ENCODE measurements at regions not wholly inside any gene's neighbourhood (a gene's known extent, or its start where the extent isn't known, plus 50 kb on each side); places are given as distances from the start of the nearest gene placed in this dataset.

DNA sequence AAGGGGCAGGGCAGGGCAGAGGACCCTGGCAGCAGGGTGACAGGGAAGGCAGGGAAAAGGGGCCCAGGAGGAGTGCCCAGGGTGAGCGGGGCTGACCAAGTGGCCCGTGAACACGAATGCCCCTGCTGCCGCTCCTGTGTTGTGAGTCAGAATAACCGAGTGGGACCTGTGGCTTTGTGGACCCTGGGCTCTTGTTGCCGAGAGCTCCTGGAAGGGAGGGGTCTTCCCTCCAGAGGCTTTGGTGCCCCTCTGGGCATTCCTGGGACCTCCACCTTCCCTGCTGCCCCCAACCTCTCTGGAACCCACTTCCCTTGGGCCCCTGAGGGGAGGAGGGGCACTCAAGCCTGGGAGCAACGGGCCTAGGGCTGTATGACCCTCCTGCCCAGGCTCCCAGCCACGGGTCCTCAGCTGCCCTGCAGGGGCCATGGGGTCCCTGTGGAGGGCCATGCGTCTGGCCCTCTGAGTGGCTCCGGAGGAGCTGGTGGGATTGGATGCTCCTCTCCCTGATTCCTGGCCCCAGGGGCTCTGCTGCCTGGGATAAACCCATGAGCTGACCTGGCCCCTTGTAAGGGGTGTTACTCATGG is 319.4 kb downstream of the TMEM121 start:
- TF ChIP-seq, protein P1, sequence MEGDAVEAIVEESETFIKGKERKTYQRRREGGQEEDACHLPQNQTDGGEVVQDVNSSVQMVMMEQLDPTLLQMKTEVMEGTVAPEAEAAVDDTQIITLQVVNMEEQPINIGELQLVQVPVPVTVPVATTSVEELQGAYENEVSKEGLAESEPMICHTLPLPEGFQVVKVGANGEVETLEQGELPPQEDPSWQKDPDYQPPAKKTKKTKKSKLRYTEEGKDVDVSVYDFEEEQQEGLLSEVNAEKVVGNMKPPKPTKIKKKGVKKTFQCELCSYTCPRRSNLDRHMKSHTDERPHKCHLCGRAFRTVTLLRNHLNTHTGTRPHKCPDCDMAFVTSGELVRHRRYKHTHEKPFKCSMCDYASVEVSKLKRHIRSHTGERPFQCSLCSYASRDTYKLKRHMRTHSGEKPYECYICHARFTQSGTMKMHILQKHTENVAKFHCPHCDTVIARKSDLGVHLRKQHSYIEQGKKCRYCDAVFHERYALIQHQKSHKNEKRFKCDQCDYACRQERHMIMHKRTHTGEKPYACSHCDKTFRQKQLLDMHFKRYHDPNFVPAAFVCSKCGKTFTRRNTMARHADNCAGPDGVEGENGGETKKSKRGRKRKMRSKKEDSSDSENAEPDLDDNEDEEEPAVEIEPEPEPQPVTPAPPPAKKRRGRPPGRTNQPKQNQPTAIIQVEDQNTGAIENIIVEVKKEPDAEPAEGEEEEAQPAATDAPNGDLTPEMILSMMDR (IDR thresholded peaks at IDR 0.05): no peak
- no peak for TF ChIP-seq EP300 (IDR thresholded peaks at IDR 0.05; ENCODE audit: low read depth)
- no peak for TF ChIP-seq POLR2AphosphoS5 (IDR thresholded peaks at IDR 0.05)
- TF ChIP-seq POLR2A (IDR thresholded peaks at IDR 0.05): no peak
